HPDE6-E6E7 (cell line): ENCODE measurements at regions not wholly inside any gene's neighbourhood (a gene's known extent, or its start where the extent isn't known, plus 50 kb on each side); places are given as distances from the start of the nearest gene placed in this dataset.
"Not testable (repeated sequence)": the region's sequence is repeated elsewhere in the genome, so short reads cannot be mapped to it uniquely, and the experiment has no call there.

Source experiments
- DNase-seq: peaks from one replicate; pipeline ENCODE4 v3.0.0; 2011; ENCODE audit warnings: missing footprints; ENCODE audit errors: extremely low spot score

GRCh38 chr4:33724685-33725084 is 2519.6 kb downstream of the ARAP2 start:
- DNase-seq: no peak

DNA sequence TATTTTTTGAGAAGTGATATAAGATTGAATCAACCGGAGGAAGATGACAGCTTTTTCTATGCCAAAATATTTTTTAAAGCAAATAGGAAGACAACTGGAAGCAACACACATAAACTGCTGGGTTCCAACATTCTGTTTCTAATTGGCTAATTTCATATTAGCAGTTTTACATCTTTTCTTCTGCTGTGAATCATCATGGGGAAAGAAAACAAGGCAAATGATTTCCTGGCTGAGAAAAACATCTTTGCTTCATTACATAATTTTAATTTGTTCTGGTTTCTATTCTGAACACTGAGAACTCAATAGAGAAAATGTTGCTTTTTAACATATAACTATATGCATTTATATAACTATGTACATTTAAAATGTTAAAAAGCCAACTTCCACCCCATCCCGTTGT is 2518.5 kb downstream of the ARAP2 start:
- no peak for DNase-seq

- DNase-seq: no peak
Measured at GRCh38 chr4:33737726-33738125, 2506.6 kb downstream of the ARAP2 start.

GRCh38 chr4:33739884-33740632 is 2504.3 kb downstream of the ARAP2 start:
- no peak for DNase-seq

- not testable (repeated sequence) for DNase-seq
Measured at GRCh38 chr4:33740871-33741270, 2503.4 kb downstream of the ARAP2 start.

- DNase-seq: no peak
Measured at GRCh38 chr4:33746979-33747378, 2497.3 kb downstream of the ARAP2 start.

GRCh38 chr4:33751050-33751449 is 2493.3 kb downstream of the ARAP2 start:
- no peak for DNase-seq

DNA sequence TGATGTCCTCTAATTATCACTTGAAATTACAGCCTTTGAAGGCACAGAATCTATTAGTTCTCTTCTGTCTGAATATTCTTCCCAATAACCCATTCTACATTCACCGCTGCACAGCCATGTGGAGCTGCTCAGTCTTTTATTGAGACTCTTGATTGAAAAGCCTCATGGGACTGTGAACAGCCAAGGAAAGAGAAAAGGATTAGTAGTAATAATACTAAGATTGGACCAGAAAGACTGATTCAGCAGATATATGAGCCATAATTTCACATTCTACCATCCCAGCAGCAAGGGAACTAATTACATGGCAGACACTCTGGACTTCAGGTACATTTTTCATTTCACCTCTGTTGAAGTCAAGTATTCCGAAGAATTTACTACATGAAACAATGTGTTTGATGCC is 2471.7 kb downstream of the ARAP2 start:
- no peak for DNase-seq

- peak; percentile 6 for DNase-seq
Measured at GRCh38 chr4:33780952-33781791, 2463.1 kb downstream of the ARAP2 start.

DNA sequence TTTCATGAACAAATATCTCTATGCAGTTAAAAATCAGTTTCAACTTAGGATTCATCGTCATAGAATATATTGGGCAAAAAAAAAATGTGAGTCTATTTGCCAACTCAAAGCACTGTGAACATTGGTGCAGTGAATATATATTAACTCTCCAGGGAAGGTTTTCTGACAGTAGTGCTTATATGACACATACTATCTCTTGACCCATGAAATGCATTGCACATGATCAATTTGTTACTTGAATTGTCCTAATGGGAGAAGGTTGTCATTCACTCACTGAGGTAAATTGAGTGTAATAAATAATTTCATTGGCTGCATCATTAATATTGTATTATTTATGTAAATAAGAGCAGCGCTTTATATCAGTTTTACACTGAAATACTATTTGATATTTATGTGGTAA is 2458.5 kb downstream of the ARAP2 start:
- DNase-seq: no peak

DNA sequence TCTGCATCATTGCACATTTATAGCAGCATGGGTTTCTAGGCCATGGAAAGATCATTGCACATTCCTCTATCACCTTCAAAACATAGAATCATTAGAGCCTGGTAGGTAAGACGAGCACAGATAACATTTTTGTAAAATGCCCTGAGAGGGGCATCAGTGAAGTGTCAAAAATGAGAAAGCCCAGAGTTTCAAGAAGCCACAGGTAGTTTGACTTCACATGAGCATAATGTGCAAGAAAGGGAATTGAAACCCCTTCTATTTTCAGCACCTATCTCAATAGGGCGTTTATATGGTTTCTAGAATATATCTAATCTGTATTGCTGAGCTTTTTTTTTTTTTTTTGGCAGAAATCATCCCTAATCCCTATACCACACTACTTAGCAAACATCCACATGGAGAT is 2441.7 kb downstream of the ARAP2 start:
- no peak for DNase-seq

DNA sequence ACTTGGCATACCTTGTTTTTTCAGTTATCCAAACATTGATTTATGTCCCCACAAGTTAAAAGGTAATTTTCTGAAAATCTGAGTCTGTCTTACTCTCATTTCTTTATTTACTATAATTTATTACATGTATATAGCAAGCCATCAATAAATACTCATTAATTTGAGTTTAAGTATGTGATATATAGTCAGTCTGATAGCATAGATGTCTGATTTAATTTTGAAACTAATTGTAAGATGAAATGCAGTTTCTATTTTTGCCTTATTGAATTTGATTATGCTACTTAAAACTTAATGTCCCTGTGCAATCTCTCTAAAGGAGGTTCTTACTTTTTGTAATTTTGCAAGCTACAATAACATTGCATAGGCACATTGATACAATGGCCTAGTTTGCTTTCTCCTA is 2418.6 kb downstream of the ARAP2 start:
- DNase-seq: no peak

DNA sequence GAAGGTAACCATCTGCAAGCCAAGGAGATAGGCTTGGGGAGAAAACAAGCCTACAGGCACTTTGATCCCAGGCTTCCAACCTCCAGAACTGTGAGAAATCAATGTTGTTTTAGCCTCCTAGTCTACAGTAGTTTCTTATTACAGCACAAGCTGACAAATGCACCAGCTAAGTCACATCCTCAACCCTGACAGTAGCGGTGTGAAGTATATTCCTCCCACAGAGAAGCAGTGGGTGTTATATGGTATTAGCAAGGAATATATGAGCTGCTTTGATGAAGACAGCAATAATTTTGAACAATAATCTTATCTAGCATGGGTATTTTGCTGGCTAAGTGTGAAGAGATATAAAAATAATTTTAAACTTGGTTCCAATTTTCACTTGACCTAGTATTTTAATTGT is 2415.0 kb downstream of the ARAP2 start:
- not testable (repeated sequence) for DNase-seq

- no peak for DNase-seq
Measured at GRCh38 chr4:33831442-33832066, 2412.8 kb downstream of the ARAP2 start.

GRCh38 chr4:33835764-33836163 is 2408.6 kb downstream of the ARAP2 start:
- DNase-seq: not testable (repeated sequence)

- DNase-seq: no peak
Measured at GRCh38 chr4:33837043-33837838, 2407.1 kb downstream of the ARAP2 start.

DNA sequence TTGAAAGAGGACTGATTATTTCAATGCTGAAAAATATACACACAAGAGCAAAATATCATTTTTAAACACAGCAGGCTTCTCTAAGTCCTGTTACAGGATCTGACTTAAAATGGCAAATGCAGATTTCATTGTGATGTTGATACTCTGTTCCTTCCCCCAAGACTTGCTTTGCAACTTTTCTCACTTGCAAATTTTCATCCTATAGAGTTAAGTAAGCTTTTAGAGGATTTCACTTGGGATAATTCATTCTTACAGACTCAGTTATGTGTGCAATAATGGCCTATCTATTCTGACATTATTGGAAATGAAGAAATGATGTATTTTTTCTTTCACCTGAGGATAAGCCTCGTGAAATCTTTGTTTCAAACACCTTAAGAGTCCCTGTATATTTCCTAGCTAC is 2403.2 kb downstream of the ARAP2 start:
- DNase-seq: no peak

GRCh38 chr4:33850371-33850902 is 2393.9 kb downstream of the ARAP2 start:
- DNase-seq: no peak

- not testable (repeated sequence) for DNase-seq
Measured at GRCh38 chr4:33853670-33854069, 2390.6 kb downstream of the ARAP2 start.

DNA sequence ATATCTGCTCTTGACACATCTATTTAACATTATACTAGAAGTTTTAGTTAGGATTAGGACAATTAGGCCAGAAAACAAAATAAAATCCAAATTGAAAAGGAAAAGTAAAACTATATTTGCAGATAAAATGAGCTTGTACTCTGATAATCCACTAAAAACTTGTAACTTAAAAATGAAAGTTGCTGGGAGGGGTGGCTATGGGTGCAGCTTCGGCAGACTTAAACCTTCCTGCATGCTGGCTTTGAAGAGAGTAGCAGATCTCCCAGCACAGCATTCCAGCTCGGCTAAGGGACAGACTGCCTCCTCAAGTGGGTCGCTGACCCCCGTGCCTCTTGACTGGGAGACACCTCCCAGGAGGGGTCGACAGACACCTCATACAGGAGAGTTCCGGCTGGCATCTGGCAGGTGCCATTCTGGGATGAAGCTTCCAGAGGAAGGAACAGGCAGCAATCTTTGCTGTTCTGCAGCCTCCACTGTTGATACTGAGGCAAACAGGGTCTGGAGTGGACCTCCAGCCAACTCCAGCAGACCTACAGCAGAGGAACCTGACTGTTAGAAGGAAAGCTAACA is 2379.9 kb downstream of the ARAP2 start:
- DNase-seq: no peak

GRCh38 chr4:33873791-33874190 is 2370.5 kb downstream of the ARAP2 start:
- no peak for DNase-seq
